H1 (cell line): ENCODE measurements at regions not wholly inside any gene's neighbourhood (a gene's known extent, or its start where the extent isn't known, plus 50 kb on each side); places are given as distances from the start of the nearest gene placed in this dataset.

ENCODE experiments used
- CTCF ChIA-PET: fragments of 300-600 bp; sonication (Branson Sonifier 250); formaldehyde crosslinking; loops from one replicate; lab custom pipeline; 2021; ENCODE audit not compliant: partially characterized antibody; lab: Charles Lee
- POLR2A ChIA-PET: fragments of 300-600 bp; sonication (Branson Sonifier 250); formaldehyde crosslinking; loops from one replicate; lab custom pipeline; 2021; ENCODE audit warnings: inconsistent platforms; ENCODE audit not compliant: partially characterized antibody; lab: Charles Lee
- DNase-seq, 2 experiments: peaks; one replicate each; pipeline versions ENCODE4 v3.0.0 to v3.0.0-alpha.2; 2010 to 2022; ENCODE audit warnings: low spot score in 2 of 2, low read depth in 1 of 2, mixed read lengths in 1 of 2
- FAIRE-seq: peaks from 2 replicates; lab custom pipeline; 2011; peaks lifted over from hg19 to GRCh38; lab: Jason Lieb, UNC
- H2AFZ ChIP-seq: 2 replicates; pipeline ENCODE4 v1.8.1; 2012; ENCODE audit warnings: low read length, inconsistent platforms
- H2AK5ac ChIP-seq: 2 replicates; pipeline ENCODE4 v1.6.1; 2013; ENCODE audit warnings: low read depth, low read length
- H2BK120ac ChIP-seq: replicated peaks from 2 replicates; pipeline ENCODE3; 2013; ENCODE audit warnings: low read depth, low read length, inconsistent platforms
- H2BK12ac ChIP-seq: 2 replicates; pipeline ENCODE4 v1.6.1; 2013; ENCODE audit warnings: low read depth, low read length
- H2BK15ac ChIP-seq: 2 replicates; pipeline ENCODE4 v1.6.1; 2013; ENCODE audit warnings: low read length
- H2BK20ac ChIP-seq: 2 replicates; pipeline ENCODE4 v1.6.1; 2013; ENCODE audit warnings: low read length
- H2BK5ac ChIP-seq: 2 replicates; pipeline ENCODE4 v1.6.1; 2013; ENCODE audit warnings: low read depth, low read length
- H3K14ac ChIP-seq: 2 replicates; pipeline ENCODE4 v1.6.1; 2013; ENCODE audit warnings: inconsistent platforms; ENCODE audit not compliant: insufficient read length
- H3K18ac ChIP-seq: 2 replicates; pipeline ENCODE4 v1.6.1; 2013; ENCODE audit warnings: low read length; ENCODE audit errors: extremely low read depth
- H3K23ac ChIP-seq: 2 replicates; pipeline ENCODE4 v1.6.1; 2013; ENCODE audit warnings: inconsistent platforms; ENCODE audit not compliant: insufficient read length
- H3K23me2 ChIP-seq: 2 replicates; pipeline ENCODE4 v1.6.1; 2013; ENCODE audit warnings: low read depth, low read length
- H3K27ac ChIP-seq: 2 replicates; pipeline ENCODE4 v1.6.1; 2011; ENCODE audit warnings: low read depth, low read length, inconsistent platforms
- H3K27me3 ChIP-seq, 4 experiments: replicated peaks in 1 of 4; 1 replicate in 1 of 4; 2 replicates in 3 of 4; pipeline versions ENCODE4 v1.6.1 to v1.8.1; 2011 to 2013; ENCODE audit warnings: low read length in 3 of 4, mild to moderate bottlenecking in 3 of 4, inconsistent platforms in 2 of 4, mixed read lengths in 2 of 4, moderate library complexity in 1 of 4; ENCODE audit not compliant: control insufficient read depth in 3 of 4, insufficient read depth in 3 of 4; ENCODE audit errors: extremely low read depth in 1 of 4
- H3K36me3 ChIP-seq, 4 experiments: 2 replicates each; pipeline versions ENCODE4 v1.6.1 to v1.8.1; 2011 to 2013; ENCODE audit warnings: mild to moderate bottlenecking in 4 of 4, low read length in 3 of 4, moderate library complexity in 2 of 4, control low read depth in 1 of 4, inconsistent platforms in 1 of 4; ENCODE audit not compliant: insufficient read depth in 4 of 4, control insufficient read depth in 2 of 4
- H3K4ac ChIP-seq: replicated peaks from 2 replicates; pipeline ENCODE3; 2013; ENCODE audit warnings: low read length, low read depth, mixed read lengths, inconsistent platforms; ENCODE audit not compliant: insufficient read length
- H3K4me1 ChIP-seq, 4 experiments: replicated peaks in 1 of 4; 1 replicate in 1 of 4; 2 replicates in 3 of 4; pipeline versions ENCODE4 v1.6.1 to v1.8.1; 2011 to 2013; ENCODE audit warnings: low read length in 3 of 4, inconsistent platforms in 2 of 4, mixed read lengths in 1 of 4; ENCODE audit not compliant: insufficient read depth in 4 of 4, control insufficient read depth in 3 of 4
- H3K4me2 ChIP-seq, 2 experiments: 2 replicates each; pipeline versions ENCODE4 v1.6.1 to v1.8.1; 2011 to 2013; ENCODE audit warnings: low read depth in 2 of 2, low read length in 2 of 2, control low read depth in 1 of 2, inconsistent platforms in 1 of 2, mild to moderate bottlenecking in 1 of 2; ENCODE audit not compliant: insufficient read depth in 1 of 2
- H3K4me3 ChIP-seq, 4 experiments: fragments of 200-600, 300-600 bp in 1 of 4; sonication (generic), shearing (Covaris generic), sonication (Bioruptor Twin) in 1 of 4; 2 replicates each; pipeline versions ENCODE4 v1.5.1 to v1.8.1; 2011 to 2016; ENCODE audit warnings: low read length in 4 of 4, low read depth in 3 of 4, control low read depth in 2 of 4, inconsistent platforms in 2 of 4, mild to moderate bottlenecking in 2 of 4, mixed read lengths in 1 of 4, moderate library complexity in 1 of 4; ENCODE audit not compliant: insufficient read depth in 2 of 4; ENCODE audit errors: extremely low read depth in 1 of 4
- H3K56ac ChIP-seq: replicated peaks from 2 replicates; pipeline ENCODE3; 2013; ENCODE audit warnings: low read depth, mild to moderate bottlenecking, mixed read lengths, low read length, inconsistent platforms; ENCODE audit not compliant: insufficient read length
- H3K79me1 ChIP-seq: 2 replicates; pipeline ENCODE4 v1.6.1; 2013; ENCODE audit warnings: low read depth, low read length, control low read depth
- H3K79me2 ChIP-seq, 2 experiments: 2 replicates each; pipeline versions ENCODE4 v1.6.1 to v1.8.1; 2012 to 2013; ENCODE audit warnings: low read length in 2 of 2, mild to moderate bottlenecking in 2 of 2, inconsistent platforms in 1 of 2; ENCODE audit not compliant: insufficient read depth in 2 of 2, control insufficient read depth in 1 of 2
- H3K9ac ChIP-seq, 4 experiments: replicated peaks in 1 of 4; 1 replicate in 1 of 4; 2 replicates in 3 of 4; pipeline versions ENCODE4 v1.6.1 to v1.8.1; 2011 to 2013; ENCODE audit warnings: low read depth in 3 of 4, low read length in 3 of 4, control low read depth in 2 of 4, mild to moderate bottlenecking in 2 of 4, moderate library complexity in 2 of 4, inconsistent platforms in 1 of 4; ENCODE audit errors: extremely low read depth in 1 of 4
- H3K9me3 ChIP-seq, 2 experiments: 2 replicates each; pipeline versions ENCODE4 v1.6.1 to v1.8.1; 2012 to 2013; ENCODE audit warnings: mild to moderate bottlenecking in 2 of 2, moderate library complexity in 2 of 2, control low read depth in 1 of 2, inconsistent platforms in 1 of 2, low read depth in 1 of 2, low read length in 1 of 2, mixed read lengths in 1 of 2; ENCODE audit not compliant: insufficient read depth in 2 of 2
- H4K20me1 ChIP-seq, 2 experiments: replicated peaks in 1 of 2; 2 replicates each; pipeline versions ENCODE3 to v1.8.1; 2011 to 2013; ENCODE audit warnings: inconsistent platforms in 2 of 2, low read length in 2 of 2, mild to moderate bottlenecking in 1 of 2; ENCODE audit not compliant: insufficient read depth in 2 of 2, control insufficient read depth in 1 of 2
- H4K5ac ChIP-seq: 2 replicates; pipeline ENCODE4 v1.6.1; 2013; ENCODE audit warnings: low read length, low read depth, mixed read lengths, inconsistent platforms; ENCODE audit not compliant: insufficient read length
- H4K8ac ChIP-seq: 2 replicates; pipeline ENCODE4 v1.8.0; 2013; ENCODE audit warnings: mild to moderate bottlenecking, moderate library complexity, low read length, inconsistent platforms; ENCODE audit not compliant: insufficient read depth; ENCODE audit errors: extremely low read depth
- H4K91ac ChIP-seq: replicated peaks from 2 replicates; pipeline ENCODE3; 2013; ENCODE audit warnings: low read length, mixed read lengths, inconsistent platforms; ENCODE audit not compliant: insufficient read length
- ATF2 ChIP-seq: IDR thresholded peaks from 2 replicates; pipeline ENCODE4 v1.6.1; 2012; ENCODE audit warnings: low read length, inconsistent platforms
- BACH1 ChIP-seq: IDR thresholded peaks from 2 replicates; pipeline ENCODE4 v1.6.1; 2012; ENCODE audit warnings: low read length, improper control_type of control experiment
- CHD1 ChIP-seq: IDR thresholded peaks from 2 replicates; pipeline ENCODE4 v1.6.1; 2012; ENCODE audit warnings: low read depth, low read length, improper control_type of control experiment
- KDM1A ChIP-seq: fragments of 200-600, 300-600 bp; sonication (generic); IDR thresholded peaks from 2 replicates; pipeline ENCODE4 v1.7.1; 2016; ENCODE audit warnings: mild to moderate bottlenecking, low read length, borderline replicate concordance
- NRF1 ChIP-seq: IDR thresholded peaks from 2 replicates; pipeline ENCODE4 v1.6.1; 2011; ENCODE audit warnings: mild to moderate bottlenecking, low read depth, low read length, improper control_type of control experiment
- POLR2AphosphoS5 ChIP-seq: IDR thresholded peaks from 2 replicates; pipeline ENCODE4 v1.6.1; 2011; ENCODE audit warnings: low read depth, low read length
- RAD21 ChIP-seq, 2 experiments: IDR thresholded peaks in 1 of 2; conservative IDR thresholded peaks in 1 of 2; 2 replicates each; pipeline ENCODE4 v1.6.1; 2011; ENCODE audit warnings: low read depth in 2 of 2, low read length in 2 of 2, improper control_type of control experiment in 1 of 2, inconsistent platforms in 1 of 2, mild to moderate bottlenecking in 1 of 2, moderate library complexity in 1 of 2
- TAF7 ChIP-seq: optimal IDR thresholded peaks from 2 replicates; pipeline ENCODE3; 2011; ENCODE audit warnings: low read depth, mild to moderate bottlenecking, inconsistent platforms, low read length, moderate library complexity, borderline replicate concordance
- TBP ChIP-seq: IDR thresholded peaks from 2 replicates; pipeline ENCODE4 v1.6.1; 2011; ENCODE audit warnings: low read depth, low read length, improper control_type of control experiment
- TCF12 ChIP-seq: IDR thresholded peaks from 2 replicates; pipeline ENCODE4 v1.6.1; 2011; ENCODE audit warnings: low read depth, mild to moderate bottlenecking, low read length
- TEAD4 ChIP-seq: IDR thresholded peaks from 2 replicates; pipeline ENCODE4 v1.6.1; 2012; ENCODE audit warnings: low read depth, low read length, inconsistent platforms, mixed read lengths
- ZNF274 ChIP-seq: IDR thresholded peaks from 2 replicates; pipeline ENCODE4 v1.7.0; 2012; ENCODE audit warnings: low read length, borderline replicate concordance; ENCODE audit errors: extremely low read depth
- WGBS, 2 experiments: shearing (Covaris generic) in 1 of 2; methylation state at CpG; one replicate each; pipeline versions ENCODE4 v1.1.6 to v1.1.7; 2013 to 2015; ENCODE audit warnings: low lambda C conversion rate in 2 of 2, mixed read lengths in 2 of 2, inconsistent platforms in 1 of 2, low coverage in 1 of 2, missing lambda C conversion rate in 1 of 2; ENCODE audit not compliant: insufficient replicate concordance in 2 of 2, insufficient coverage in 1 of 2, insufficient read length in 1 of 2; ENCODE audit errors: extremely low coverage in 1 of 2, missing lambda C conversion rate in 1 of 2; 5-methylcytosine and 5-hydroxymethylcytosine counted together

- no peak overlapping the region for H3K27ac ChIP-seq
- no peak overlapping the region for H3K4me3 ChIP-seq
- H2BK5ac ChIP-seq: no peak overlapping the region
- 99% methylated on average over 4 of the region's 4 CpGs; no CpG with 5 or more reads in 1 of the 2 experiments for WGBS, 2 experiments
- no peak overlapping the region for H3K9ac ChIP-seq
- POLR2A ChIA-PET: no interaction called here
- H3K9me3 ChIP-seq: no peaks in the 10 kb centered on the region
- DNase-seq (no peak), FAIRE-seq (no peak)
- no peak overlapping the region for H3K4me2 ChIP-seq
- H2BK120ac ChIP-seq: no peak overlapping the region
- H2BK20ac ChIP-seq: no peak overlapping the region
- H4K8ac ChIP-seq: no peak overlapping the region
- no peak overlapping the region for H4K5ac ChIP-seq
- no peak overlapping the region for H2BK15ac ChIP-seq
- H3K23me2 ChIP-seq: no peaks in the 10 kb centered on the region
- H3K27me3 ChIP-seq: no peaks in the 10 kb centered on the region
- H2AFZ ChIP-seq: no peak overlapping the region
- H3K79me1 ChIP-seq: no peaks in the 10 kb centered on the region
- no peak overlapping the region for H4K91ac ChIP-seq
- H3K56ac ChIP-seq: no peak overlapping the region
- H3K36me3 ChIP-seq: no peaks in the 10 kb centered on the region
- H3K14ac ChIP-seq: no peak overlapping the region
- no peak overlapping the region for H2BK12ac ChIP-seq
- no peak overlapping the region for H3K18ac ChIP-seq
- no peak overlapping the region for H3K23ac ChIP-seq
- H3K4me1 ChIP-seq: no peaks in the 10 kb centered on the region
- no peaks in the 10 kb centered on the region for H4K20me1 ChIP-seq
- no peaks in the 10 kb centered on the region for H3K79me2 ChIP-seq
- H2AK5ac ChIP-seq: no peak overlapping the region
- no peak overlapping the region for H3K4ac ChIP-seq
- CTCF ChIA-PET: no interaction called here
- TF ChIP-seq TEAD4: no peak
- no peak for TF ChIP-seq CHD1
- TF ChIP-seq RAD21 (IDR thresholded peaks at IDR 0.05 in 1 of 2, conservative IDR thresholded peaks at IDR 0.05 in 1 of 2; ENCODE audit: low read depth in 2 of 2, low read length in 2 of 2): no peak
- no peak for TF ChIP-seq TBP
- no peak for TF ChIP-seq BACH1
- TF ChIP-seq POLR2AphosphoS5: no peak
- no peak for TF ChIP-seq KDM1A
- no peak for TF ChIP-seq NRF1
- TF ChIP-seq ATF2: no peak
- TF ChIP-seq TAF7: no peak
- TF ChIP-seq ZNF274: no peak
- no peak for TF ChIP-seq TCF12
- TF ChIP-seq, all 59 proteins: peak for 0
Observed at GRCh38 chr5:38086777-38087176, 171.6 kb upstream of the EGFLAM start.
